ENCODE measurements at regions not wholly inside any gene's neighbourhood (a gene's known extent, or its start where the extent isn't known, plus 50 kb on each side); places are given as distances from the start of the nearest gene placed in this dataset.

DNA sequence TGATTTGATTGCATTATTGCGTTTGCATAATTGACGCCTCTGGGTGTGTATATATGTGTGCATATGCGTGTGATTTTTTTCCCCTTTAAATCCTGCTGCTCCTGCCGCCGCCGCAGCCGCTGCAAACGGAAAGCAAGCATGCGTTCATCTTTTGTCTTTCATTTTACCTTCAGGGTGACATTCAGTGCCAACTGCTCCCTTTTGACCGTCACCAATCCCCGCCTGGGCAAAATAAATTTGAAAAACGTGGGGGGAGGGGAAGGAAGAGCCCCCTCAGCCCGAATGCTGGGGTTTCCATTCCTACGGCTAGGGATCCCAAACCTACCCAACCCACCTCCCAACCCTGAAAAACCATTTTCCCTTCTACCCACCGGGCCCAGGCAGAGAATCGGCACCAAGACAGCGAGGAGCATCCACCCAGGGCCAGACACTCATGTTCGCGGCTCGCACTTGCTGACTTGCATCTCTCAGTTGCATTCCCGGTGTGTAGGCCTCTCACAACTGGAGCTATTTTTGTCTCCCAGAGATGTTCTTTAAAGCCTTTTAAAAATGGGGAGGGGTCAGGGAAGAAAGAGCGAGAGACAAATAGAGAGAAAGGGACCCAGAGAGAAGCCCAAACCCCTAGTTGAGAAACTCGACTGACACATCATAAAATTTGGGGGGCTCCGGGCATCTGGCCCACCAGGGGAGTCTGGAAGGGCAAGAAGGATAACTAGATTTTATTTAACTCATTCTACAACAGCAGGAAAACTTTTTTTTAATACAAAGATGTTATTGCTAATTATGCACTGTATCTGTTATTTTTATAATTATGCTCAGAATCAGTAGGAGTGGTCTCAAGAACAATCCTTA is 367.1 kb upstream of the ESRRG start:
- TF ChIP-seq CTCF (conservative IDR thresholded peaks at IDR 0.05; ENCODE audit: low read length) (no peak), EZH2phosphoT487 (IDR thresholded peaks at IDR 0.05; ENCODE audit: borderline replicate concordance) (no peak)

Measured in Loucy (cell line).